ENCODE measurements at regions not wholly inside any gene's neighbourhood (a gene's known extent, or its start where the extent isn't known, plus 50 kb on each side); places are given as distances from the start of the nearest gene placed in this dataset.

- TF ChIP-seq, protein P1, sequence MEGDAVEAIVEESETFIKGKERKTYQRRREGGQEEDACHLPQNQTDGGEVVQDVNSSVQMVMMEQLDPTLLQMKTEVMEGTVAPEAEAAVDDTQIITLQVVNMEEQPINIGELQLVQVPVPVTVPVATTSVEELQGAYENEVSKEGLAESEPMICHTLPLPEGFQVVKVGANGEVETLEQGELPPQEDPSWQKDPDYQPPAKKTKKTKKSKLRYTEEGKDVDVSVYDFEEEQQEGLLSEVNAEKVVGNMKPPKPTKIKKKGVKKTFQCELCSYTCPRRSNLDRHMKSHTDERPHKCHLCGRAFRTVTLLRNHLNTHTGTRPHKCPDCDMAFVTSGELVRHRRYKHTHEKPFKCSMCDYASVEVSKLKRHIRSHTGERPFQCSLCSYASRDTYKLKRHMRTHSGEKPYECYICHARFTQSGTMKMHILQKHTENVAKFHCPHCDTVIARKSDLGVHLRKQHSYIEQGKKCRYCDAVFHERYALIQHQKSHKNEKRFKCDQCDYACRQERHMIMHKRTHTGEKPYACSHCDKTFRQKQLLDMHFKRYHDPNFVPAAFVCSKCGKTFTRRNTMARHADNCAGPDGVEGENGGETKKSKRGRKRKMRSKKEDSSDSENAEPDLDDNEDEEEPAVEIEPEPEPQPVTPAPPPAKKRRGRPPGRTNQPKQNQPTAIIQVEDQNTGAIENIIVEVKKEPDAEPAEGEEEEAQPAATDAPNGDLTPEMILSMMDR (conservative IDR thresholded peaks at IDR 0.05; ENCODE audit: low read depth, low read length) = no peak
- TF ChIP-seq EZH2 (IDR thresholded peaks at IDR 0.05; ENCODE audit: borderline replicate concordance, low read depth, low read length, poor library complexity, severe bottlenecking) = no peak
Observed at GRCh38 chr6:125688138-125688537, 61.3 kb upstream of the HEY2 start.
